ENCODE measurements at regions not wholly inside any gene's neighbourhood (a gene's known extent, or its start where the extent isn't known, plus 50 kb on each side); places are given as distances from the start of the nearest gene placed in this dataset.

GRCh38 chr2:10239561-10239967 is 63.1 kb upstream of the HPCAL1 start:
- no peak overlapping the region for H3K27ac ChIP-seq (ENCODE audit: insufficient read depth in 1 of 2, low read depth in 1 of 2, low read length in 2 of 2, poor library complexity in 1 of 2, severe bottlenecking in 2 of 2)
- POLR2A ChIA-PET: no interaction called here

DNA sequence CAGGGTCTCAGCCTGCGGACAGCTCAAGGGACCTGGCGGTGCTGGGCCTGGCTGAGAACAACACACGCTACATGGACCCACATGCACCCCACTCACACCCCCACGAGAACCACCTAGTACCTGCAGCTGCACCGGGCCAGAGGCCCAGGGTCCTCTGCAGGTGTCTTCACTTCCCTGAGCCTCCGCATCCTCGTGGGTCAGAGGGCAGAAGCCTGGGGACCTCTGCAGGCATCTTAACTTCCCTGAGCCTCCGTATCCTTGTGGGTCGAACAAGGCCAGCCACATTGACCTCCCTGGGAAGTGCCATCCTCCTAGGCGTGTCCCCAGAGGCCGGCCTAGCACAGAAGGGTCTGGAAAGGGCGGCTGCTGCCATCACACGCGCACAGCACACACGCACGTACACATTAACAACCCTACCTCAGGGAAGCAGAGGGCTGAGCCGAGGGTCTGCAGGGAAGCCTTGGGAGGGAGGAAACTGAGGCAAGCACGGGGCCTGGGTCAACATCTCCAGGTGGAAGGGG is 62.5 kb upstream of the HPCAL1 start:
- no peak for DNase-seq
- WGBS (ENCODE audit: insufficient coverage): 95% methylated on average over 11 of the region's 18 CpGs
- ChIA-PET CTCF (interaction anchor here (1.5 kb wide), 1 partner anchor 25 kb away, joined by 4 read pairs; no protein-coding TSS in a partner anchor), POLR2A (no interaction called here)
- H3K4me3 ChIP-seq (ENCODE audit: control insufficient read depth in 1 of 7, extremely low read depth in 1 of 7, insufficient read depth in 4 of 7, low read depth in 2 of 7, low read length in 6 of 7): no peak overlapping the region
- no peaks in the 10 kb centered on the region for H3K9me3 ChIP-seq (ENCODE audit: control extremely low read depth in 1 of 5, control insufficient read depth in 4 of 5, insufficient read depth in 2 of 5, low read depth in 1 of 5, low read length in 4 of 5)
- H3K27me3 ChIP-seq (replicated peaks in 2 of 5; ENCODE audit: control insufficient read depth in 4 of 5, insufficient read depth in 5 of 5, low read length in 4 of 5): peaks cover 0 to 8% (median 0%) of the 10 kb centered on the region in 5 experiments
- H3K27ac ChIP-seq (ENCODE audit: insufficient read depth in 1 of 2, low read depth in 1 of 2, low read length in 2 of 2, poor library complexity in 1 of 2, severe bottlenecking in 2 of 2): no peak overlapping the region
- H3K4me1 ChIP-seq (ENCODE audit: control extremely low read depth in 1 of 4, control insufficient read depth in 4 of 4, insufficient read depth in 4 of 4, low read length in 3 of 4): no peaks in the 10 kb centered on the region
- no peaks in the 10 kb centered on the region for H3K36me3 ChIP-seq (ENCODE audit: control insufficient read depth in 4 of 4, insufficient read depth in 4 of 4, low read length in 3 of 4)

More at GRCh38 chr2:10239561-10239967, 63.1 kb upstream of the HPCAL1 start:
- CTCF ChIA-PET: interaction anchor here (1.5 kb wide), 1 partner anchor 26 kb away, joined by 4 read pairs; no protein-coding TSS in a partner anchor
- H3K4me1 ChIP-seq (ENCODE audit: control extremely low read depth in 1 of 4, control insufficient read depth in 4 of 4, insufficient read depth in 4 of 4, low read length in 3 of 4): peaks cover 0 to 3% (median 0%) of the 10 kb centered on the region in 4 experiments
- peak in 1 of 3 donors; percentile 11 for DNase-seq
- 87% methylated on average over 14 of the region's 14 CpGs for WGBS (ENCODE audit: insufficient coverage)
- H3K36me3 ChIP-seq (ENCODE audit: control insufficient read depth in 4 of 4, insufficient read depth in 4 of 4, low read length in 3 of 4): no peaks in the 10 kb centered on the region
- no peak overlapping the region for H3K4me3 ChIP-seq (ENCODE audit: control insufficient read depth in 1 of 7, extremely low read depth in 1 of 7, insufficient read depth in 4 of 7, low read depth in 2 of 7, low read length in 6 of 7)
- peaks cover 0 to 8% (median 0%) of the 10 kb centered on the region in 5 experiments for H3K27me3 ChIP-seq (replicated peaks in 2 of 5; ENCODE audit: control insufficient read depth in 4 of 5, insufficient read depth in 5 of 5, low read length in 4 of 5)
- H3K9me3 ChIP-seq (ENCODE audit: control extremely low read depth in 1 of 5, control insufficient read depth in 4 of 5, insufficient read depth in 2 of 5, low read depth in 1 of 5, low read length in 4 of 5): no peaks in the 10 kb centered on the region

GRCh38 chr2:10240911-10241610 is 61.6 kb upstream of the HPCAL1 start:
- Histone ChIP-seq H3K9me3 (ENCODE audit: control extremely low read depth in 1 of 5, control insufficient read depth in 4 of 5, insufficient read depth in 2 of 5, low read depth in 1 of 5, low read length in 4 of 5) (no peaks in the 10 kb centered on the region), H3K4me1 (ENCODE audit: control extremely low read depth in 1 of 4, control insufficient read depth in 4 of 4, insufficient read depth in 4 of 4, low read length in 3 of 4) (no peaks in the 10 kb centered on the region), H3K36me3 (ENCODE audit: control insufficient read depth in 4 of 4, insufficient read depth in 4 of 4, low read length in 3 of 4) (no peaks in the 10 kb centered on the region), H3K27ac (ENCODE audit: insufficient read depth in 1 of 2, low read depth in 1 of 2, low read length in 2 of 2, poor library complexity in 1 of 2, severe bottlenecking in 2 of 2) (no peak overlapping the region), H3K4me3 (ENCODE audit: control insufficient read depth in 1 of 7, extremely low read depth in 1 of 7, insufficient read depth in 4 of 7, low read depth in 2 of 7, low read length in 6 of 7) (no peak overlapping the region), H3K27me3 (replicated peaks in 2 of 5; ENCODE audit: control insufficient read depth in 4 of 5, insufficient read depth in 5 of 5, low read length in 4 of 5) (peaks cover 0 to 7% (median 0%) of the 10 kb centered on the region in 5 experiments)
- DNase-seq: no peak
- ChIA-PET POLR2A (interaction anchor here (0.5 kb wide), 1 partner anchor 168 kb away, joined by 5 read pairs; no protein-coding TSS in a partner anchor), CTCF (interaction anchor here (0.5 to 1.5 kb wide), 3 partner anchors 10 to 168 kb away, joined by 3 to 5 read pairs (median 4); no protein-coding TSS in a partner anchor)
- WGBS (ENCODE audit: insufficient coverage): 93% methylated on average over 21 of the region's 21 CpGs

DNA sequence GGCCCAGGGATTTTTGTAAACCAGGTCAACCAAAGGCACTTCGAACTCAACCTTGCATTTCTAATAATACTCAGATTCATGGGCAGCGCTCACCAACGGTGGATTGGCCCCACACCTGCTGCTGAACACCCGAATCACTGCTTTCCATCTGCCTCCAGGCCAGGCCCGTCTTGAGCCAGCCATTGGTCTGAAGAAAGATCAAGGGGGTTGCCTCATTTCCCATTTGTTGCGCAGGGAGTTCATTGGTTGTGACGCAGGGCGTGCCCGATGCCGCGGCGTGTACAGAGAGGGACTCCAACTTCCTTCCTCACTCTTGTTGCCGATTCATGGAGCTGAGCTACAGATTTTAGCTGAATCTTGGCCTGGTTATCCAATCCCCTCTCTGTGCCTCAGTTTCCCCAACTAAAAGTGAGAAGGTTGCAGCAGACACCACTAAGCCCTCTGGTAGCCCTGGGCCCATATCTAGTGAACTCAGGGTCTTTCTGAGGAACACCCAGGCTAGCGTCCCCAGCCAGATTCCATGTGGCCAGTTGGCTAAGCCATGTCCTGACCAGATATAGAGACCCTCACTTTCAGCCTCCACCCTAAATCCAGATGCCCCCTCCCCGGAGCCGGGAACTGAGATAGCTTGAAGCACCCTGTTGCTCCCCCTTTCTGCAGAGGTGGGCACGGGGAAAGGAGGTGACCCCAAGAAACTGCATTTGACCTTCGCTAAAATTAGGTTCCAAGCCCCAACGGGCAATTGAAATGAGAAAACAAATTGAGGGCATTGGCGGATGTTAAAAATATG is 60.9 kb upstream of the HPCAL1 start:
- CTCF ChIA-PET: interaction anchor here (1.0 to 1.2 kb wide), 2 partner anchors 98 to 167 kb away, joined by 3 read pairs; no protein-coding TSS in a partner anchor
- WGBS (ENCODE audit: insufficient coverage): 94% methylated on average over 17 of the region's 20 CpGs
- POLR2A ChIA-PET: no interaction called here
- Histone ChIP-seq H3K27ac (ENCODE audit: insufficient read depth in 1 of 2, low read depth in 1 of 2, low read length in 2 of 2, poor library complexity in 1 of 2, severe bottlenecking in 2 of 2) (no peak overlapping the region), H3K9me3 (ENCODE audit: control extremely low read depth in 1 of 5, control insufficient read depth in 4 of 5, insufficient read depth in 2 of 5, low read depth in 1 of 5, low read length in 4 of 5) (no peaks in the 10 kb centered on the region), H3K36me3 (ENCODE audit: control insufficient read depth in 4 of 4, insufficient read depth in 4 of 4, low read length in 3 of 4) (no peaks in the 10 kb centered on the region), H3K27me3 (replicated peaks in 2 of 5; ENCODE audit: control insufficient read depth in 4 of 5, insufficient read depth in 5 of 5, low read length in 4 of 5) (peaks cover 0 to 8% (median 0%) of the 10 kb centered on the region in 5 experiments), H3K4me1 (ENCODE audit: control extremely low read depth in 1 of 4, control insufficient read depth in 4 of 4, insufficient read depth in 4 of 4, low read length in 3 of 4) (peaks cover 0 to 6% (median 3%) of the 10 kb centered on the region in 4 experiments), H3K4me3 (ENCODE audit: control insufficient read depth in 1 of 7, extremely low read depth in 1 of 7, insufficient read depth in 4 of 7, low read depth in 2 of 7, low read length in 6 of 7) (no peak overlapping the region)
- no peak for DNase-seq

GRCh38 chr2:10242451-10242850 is 60.3 kb upstream of the HPCAL1 start:
- POLR2A ChIA-PET: no interaction called here
- Histone ChIP-seq H3K9me3 (ENCODE audit: control extremely low read depth in 1 of 5, control insufficient read depth in 4 of 5, insufficient read depth in 2 of 5, low read depth in 1 of 5, low read length in 4 of 5) (no peaks in the 10 kb centered on the region), H3K27ac (ENCODE audit: insufficient read depth in 1 of 2, low read depth in 1 of 2, low read length in 2 of 2, poor library complexity in 1 of 2, severe bottlenecking in 2 of 2) (no peak overlapping the region), H3K36me3 (ENCODE audit: control insufficient read depth in 4 of 4, insufficient read depth in 4 of 4, low read length in 3 of 4) (no peaks in the 10 kb centered on the region), H3K4me3 (ENCODE audit: control insufficient read depth in 1 of 7, extremely low read depth in 1 of 7, insufficient read depth in 4 of 7, low read depth in 2 of 7, low read length in 6 of 7) (no peak overlapping the region), H3K27me3 (replicated peaks in 2 of 5; ENCODE audit: control insufficient read depth in 4 of 5, insufficient read depth in 5 of 5, low read length in 4 of 5) (peaks cover 0 to 7% (median 0%) of the 10 kb centered on the region in 5 experiments), H3K4me1 (ENCODE audit: control extremely low read depth in 1 of 4, control insufficient read depth in 4 of 4, insufficient read depth in 4 of 4, low read length in 3 of 4) (peaks cover 0 to 6% (median 3%) of the 10 kb centered on the region in 4 experiments)
- 98% methylated on average over 13 of the region's 15 CpGs for WGBS (ENCODE audit: insufficient coverage)
- no peak for DNase-seq
- CTCF ChIA-PET: interaction anchor here (1.0 to 1.2 kb wide), 2 partner anchors 97 to 167 kb away, joined by 3 read pairs; no protein-coding TSS in a partner anchor

GRCh38 chr2:10242998-10243925 is 59.4 kb upstream of the HPCAL1 start:
- POLR2A ChIA-PET: no interaction called here
- Histone ChIP-seq H3K4me3 (ENCODE audit: control insufficient read depth in 1 of 7, extremely low read depth in 1 of 7, insufficient read depth in 4 of 7, low read depth in 2 of 7, low read length in 6 of 7) (no peak overlapping the region), H3K4me1 (ENCODE audit: control extremely low read depth in 1 of 4, control insufficient read depth in 4 of 4, insufficient read depth in 4 of 4, low read length in 3 of 4) (peaks cover 0 to 6% (median 3%) of the 10 kb centered on the region in 4 experiments), H3K9me3 (ENCODE audit: control extremely low read depth in 1 of 5, control insufficient read depth in 4 of 5, insufficient read depth in 2 of 5, low read depth in 1 of 5, low read length in 4 of 5) (no peaks in the 10 kb centered on the region), H3K27me3 (replicated peaks in 2 of 5; ENCODE audit: control insufficient read depth in 4 of 5, insufficient read depth in 5 of 5, low read length in 4 of 5) (peaks cover 0 to 5% (median 0%) of the 10 kb centered on the region in 5 experiments), H3K36me3 (ENCODE audit: control insufficient read depth in 4 of 4, insufficient read depth in 4 of 4, low read length in 3 of 4) (no peaks in the 10 kb centered on the region), H3K27ac (ENCODE audit: insufficient read depth in 1 of 2, low read depth in 1 of 2, low read length in 2 of 2, poor library complexity in 1 of 2, severe bottlenecking in 2 of 2) (no peak overlapping the region)
- CTCF ChIA-PET: interaction anchor here (1.2 kb wide), 1 partner anchor 96 kb away, joined by 3 read pairs; no protein-coding TSS in a partner anchor
- DNase-seq: no peak
- 96% methylated on average over 24 of the region's 28 CpGs for WGBS (ENCODE audit: insufficient coverage)

Data from common myeloid progenitor, CD34-positive (primary cell).